Activated CD4-positive, CD25-positive, alpha-beta regulatory T cell treated with anti-CD3 and anti-CD28 coated beads, Interleukin-2, amount 50 U/mL, for 16 hours (primary cell): ENCODE measurements at regions not wholly inside any gene's neighbourhood (a gene's known extent, or its start where the extent isn't known, plus 50 kb on each side); places are given as distances from the start of the nearest gene placed in this dataset.
"Not testable (repeated sequence)": the region's sequence is repeated elsewhere in the genome, so short reads cannot be mapped to it uniquely, and the experiment has no call there.

Experiments used
- DNase-seq: peaks from one replicate; pipeline ENCODE4 v3.0.0-alpha.2; 2020; ENCODE audit warnings: low read depth, low spot score

DNA sequence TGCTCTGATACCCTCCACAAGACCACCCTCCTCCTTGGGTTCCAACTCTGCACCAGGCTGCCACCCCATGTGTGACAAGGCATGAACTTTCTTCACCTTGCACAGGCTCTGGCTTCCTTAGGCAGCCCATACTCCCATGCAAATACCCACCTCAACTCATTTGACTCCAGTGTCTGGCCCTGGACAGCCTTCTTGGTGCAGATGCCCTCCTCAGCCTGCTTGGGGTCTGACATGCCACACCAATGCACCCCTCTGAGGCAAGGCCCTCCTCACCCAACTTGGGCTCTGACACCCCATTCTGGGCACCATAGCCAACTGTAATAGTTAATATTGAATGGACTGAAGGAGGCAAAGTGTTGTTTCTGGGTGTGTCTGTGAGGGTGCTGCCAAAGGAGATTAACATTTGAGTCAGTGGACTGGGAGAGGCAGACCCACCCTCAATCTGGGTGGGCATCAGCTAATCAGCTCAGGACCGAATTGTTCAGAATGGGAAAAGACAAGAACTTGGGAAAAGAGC, 115.0 kb upstream of the EPB41L4A start:
- no peak for DNase-seq

DNA sequence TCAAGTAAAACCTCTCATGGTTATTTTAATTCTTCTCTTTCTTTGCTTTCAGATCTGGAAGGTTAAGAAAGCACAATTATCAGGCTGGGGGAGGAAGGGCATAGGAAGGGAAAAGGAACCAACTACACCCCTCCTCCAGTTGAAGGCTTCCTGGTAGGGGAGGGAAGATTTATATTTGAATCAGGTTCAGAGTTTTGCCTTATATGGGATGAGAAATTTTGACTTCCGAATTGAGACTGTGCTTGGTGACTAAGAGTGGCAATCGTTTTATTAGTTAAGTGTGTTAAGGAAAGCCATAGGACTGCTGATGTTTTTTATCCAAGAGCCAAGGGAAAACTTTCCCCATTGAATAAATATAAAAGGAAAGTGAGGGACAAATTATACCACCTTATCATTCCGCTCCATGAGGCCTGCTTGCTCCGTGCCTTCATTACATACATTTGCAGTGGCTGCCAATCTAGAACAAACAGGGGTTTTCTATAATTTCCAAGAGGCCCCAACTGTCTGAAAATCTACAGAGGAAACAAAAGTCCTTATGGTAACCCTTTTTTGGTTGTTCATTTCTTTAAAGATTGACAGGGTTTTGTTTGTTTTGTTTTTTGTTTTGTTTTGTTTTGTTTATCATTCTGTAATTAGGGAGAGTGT, 115.7 kb upstream of the EPB41L4A start:
- DNase-seq, result no peak

DNA sequence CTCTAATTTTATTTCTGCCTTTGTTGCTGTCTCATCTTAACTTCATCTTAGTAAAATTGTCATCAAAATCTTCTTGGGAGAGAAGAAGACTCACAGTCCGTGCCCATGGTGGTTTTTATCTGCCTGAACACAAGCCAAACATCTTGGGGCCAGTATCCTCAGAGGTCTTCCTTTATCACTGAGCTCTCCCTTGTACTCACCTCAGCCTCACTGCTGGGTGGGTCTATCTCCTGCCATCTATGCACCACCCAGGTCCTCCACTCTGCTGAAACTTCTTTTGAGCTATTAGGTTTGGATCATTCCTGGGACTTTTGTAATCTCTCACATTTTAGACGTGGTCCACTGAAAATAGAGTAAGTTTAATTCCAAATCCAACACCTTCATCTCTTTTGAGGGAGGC, 116.3 kb upstream of the EPB41L4A start:
- no peak for DNase-seq

DNA sequence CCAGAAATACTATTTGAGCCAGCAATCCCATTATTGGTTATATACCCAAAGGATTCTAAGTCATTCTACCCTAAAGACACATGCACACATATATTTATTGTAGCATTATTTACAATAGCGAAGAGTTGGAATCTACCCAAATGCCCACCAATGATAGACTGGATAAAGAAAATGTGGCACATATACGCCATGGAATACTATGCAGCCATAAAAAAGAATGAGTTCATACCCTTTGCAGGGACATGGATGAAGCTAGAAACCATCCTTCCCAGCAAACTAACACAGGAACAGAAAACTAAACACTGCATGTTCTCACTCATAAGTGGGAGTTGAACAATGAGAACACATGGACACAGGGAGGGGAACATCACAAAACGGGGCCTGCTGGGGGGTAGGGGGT, 125.5 kb upstream of the EPB41L4A start:
- not testable (repeated sequence) for DNase-seq

GRCh38 chr5:112546946-112547592, 128.0 kb upstream of the EPB41L4A start:
- no peak for DNase-seq

DNA sequence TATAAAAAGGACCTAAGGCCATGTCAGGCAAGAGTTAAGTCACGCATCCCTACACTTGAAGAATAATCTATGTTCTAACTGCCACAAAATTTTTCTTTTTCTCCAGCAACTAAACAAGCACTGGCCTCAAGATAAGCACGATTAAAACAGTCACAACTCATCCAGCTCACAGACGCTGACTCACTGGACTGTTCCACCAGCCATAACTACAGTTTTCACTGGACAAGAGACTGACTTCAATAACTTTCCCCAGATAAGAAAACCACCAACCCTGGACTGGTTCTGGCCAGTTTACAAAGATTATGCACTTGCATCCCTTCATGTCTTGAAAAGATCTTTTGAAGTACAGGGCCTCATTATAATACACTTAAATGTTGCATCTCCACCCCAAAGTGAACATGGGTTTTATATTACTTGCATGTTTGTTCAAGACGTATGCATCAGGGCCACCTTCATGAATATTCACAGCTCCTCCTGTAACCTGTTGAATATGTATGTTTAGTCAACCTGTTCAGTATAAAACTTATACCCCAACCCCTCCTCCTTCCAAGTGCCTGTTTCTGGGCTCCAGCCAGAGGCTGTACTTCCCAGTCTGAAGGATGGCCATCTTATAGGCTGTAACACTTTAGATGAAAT, 129.3 kb upstream of the EPB41L4A start:
- no peak for DNase-seq

DNA sequence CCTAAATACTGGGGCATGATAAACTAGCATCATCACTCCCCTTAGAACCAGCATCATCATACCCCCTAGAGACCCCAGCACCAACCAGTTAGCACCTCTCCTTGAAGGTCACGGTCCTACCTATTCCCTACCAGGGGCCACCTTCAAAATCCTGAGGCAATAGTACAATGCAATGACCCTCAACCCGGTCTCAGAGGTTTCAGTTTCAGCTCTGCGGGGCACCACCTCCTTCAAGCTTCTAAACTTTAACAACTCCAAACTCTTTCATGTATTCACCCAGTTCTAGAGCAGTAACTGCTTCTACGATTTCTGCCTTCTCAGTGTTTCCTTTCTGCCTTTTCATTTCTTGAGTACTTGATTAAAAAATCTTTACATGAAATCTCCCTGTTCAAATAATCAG, 130.1 kb upstream of the EPB41L4A start:
- DNase-seq, result no peak

GRCh38 chr5:112549605-112550166, 130.6 kb upstream of the EPB41L4A start:
- no peak for DNase-seq

DNA sequence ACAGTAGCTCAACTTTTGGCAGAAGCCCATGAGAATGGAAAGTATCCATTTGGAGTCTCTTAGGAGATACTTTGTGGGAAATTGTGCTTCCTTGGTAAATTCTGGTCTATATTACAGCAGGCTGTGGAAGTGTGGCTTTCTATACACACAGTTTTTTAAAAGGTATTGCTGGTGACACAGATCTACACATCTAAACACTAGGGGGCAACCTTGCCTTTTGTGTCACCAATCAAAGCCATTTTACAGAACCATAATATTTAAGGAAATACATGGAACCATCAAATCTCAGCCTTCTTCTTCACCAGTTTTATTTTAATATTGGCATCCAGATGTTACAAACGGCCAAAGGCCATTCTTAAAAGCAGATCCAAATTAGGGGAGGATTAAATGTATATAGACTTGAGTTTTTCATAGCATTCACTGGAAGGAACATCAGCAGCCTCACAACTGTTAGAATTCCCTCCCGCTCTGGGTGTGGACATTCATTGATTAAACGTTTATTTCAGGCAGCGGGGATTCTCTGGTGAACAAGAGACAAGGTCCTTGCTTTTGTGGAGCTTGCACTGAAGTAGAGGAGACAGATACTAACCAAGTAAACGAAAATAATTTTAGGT, 132.4 kb upstream of the EPB41L4A start:
- peak; percentile 6 for DNase-seq

DNA sequence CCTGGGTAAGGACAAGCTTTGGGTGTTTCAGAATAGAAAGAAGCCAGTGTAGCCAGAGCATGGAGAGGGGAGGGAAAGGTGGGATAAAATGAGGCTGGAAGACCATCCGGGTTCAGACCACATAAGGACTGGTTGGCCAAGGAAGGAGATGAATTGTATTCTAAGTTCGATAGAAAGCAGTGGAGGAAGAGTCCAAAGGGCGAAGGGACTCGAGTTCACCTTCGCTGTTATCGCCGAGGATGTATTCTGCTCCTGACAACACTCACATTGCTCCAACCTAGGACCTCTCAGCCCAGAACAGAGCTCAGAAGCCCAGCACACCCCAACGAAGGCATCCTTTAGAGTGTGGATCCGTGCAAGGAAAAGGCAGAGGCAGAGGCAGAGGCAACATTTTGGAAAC, 133.1 kb upstream of the EPB41L4A start:
- no peak for DNase-seq

GRCh38 chr5:112552791-112553190, 133.7 kb upstream of the EPB41L4A start:
- no peak for DNase-seq

DNA sequence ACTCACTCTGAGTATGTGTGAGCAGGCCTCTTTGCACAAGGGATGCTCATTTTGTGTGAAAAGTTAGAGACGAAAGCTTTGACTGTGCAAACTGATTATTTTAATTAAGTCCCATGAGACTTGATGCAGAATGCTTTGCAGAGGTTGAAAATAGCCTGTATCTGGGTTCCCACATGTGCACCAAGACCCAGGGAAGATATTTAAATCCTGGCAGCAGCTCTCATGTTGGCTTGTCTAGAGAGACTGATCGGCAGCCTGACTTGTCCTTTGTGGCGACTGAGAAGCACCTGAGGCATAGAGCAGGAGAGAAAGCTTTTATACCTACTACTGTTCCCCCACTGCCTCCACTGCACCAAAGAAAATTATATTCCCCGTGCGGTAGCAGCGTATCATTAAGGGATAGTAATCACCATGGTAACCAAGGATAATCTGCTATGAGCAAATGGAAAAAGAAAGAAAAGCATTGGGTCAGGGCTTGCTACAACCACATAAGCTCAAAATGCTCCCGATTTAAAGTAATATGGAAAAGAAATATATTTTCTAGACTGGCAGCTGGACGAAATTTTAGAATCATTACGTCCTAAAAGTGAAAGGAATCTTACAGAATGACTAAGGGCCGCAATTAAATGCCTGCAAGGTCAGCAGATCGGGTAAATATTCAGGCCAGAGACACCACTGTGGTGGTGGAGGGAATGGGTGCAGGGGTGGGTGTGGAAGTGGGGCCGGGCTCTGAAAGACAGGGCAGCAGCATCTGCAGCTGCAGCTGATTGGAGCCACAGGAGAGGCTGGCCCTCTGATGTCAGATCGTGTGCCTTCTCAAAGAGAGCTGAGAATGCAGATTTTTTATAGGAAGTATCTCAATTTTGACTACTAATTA, 135.3 kb upstream of the EPB41L4A start:
- no peak for DNase-seq

GRCh38 chr5:112555197-112555596, 136.1 kb upstream of the EPB41L4A start:
- no peak for DNase-seq

DNA sequence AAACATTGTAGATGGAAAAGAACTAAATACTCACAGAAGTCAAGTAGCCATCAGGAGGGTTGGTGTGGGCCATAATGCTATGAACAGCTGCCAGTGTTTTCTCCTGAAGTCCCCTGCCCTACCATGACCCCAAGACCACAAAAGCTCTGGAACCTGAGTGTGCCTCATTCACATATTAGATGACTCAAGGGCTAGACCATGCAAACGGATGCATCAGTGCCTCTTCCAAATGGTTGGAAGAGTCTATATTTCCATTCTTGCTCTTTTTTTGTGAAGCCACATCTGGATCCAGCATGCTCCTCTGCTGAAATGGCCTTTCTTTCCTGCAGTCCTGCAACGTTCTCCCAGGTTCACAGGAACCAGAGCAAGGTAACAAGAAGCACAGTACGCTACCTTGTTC, 136.6 kb upstream of the EPB41L4A start:
- DNase-seq, result no peak

DNA sequence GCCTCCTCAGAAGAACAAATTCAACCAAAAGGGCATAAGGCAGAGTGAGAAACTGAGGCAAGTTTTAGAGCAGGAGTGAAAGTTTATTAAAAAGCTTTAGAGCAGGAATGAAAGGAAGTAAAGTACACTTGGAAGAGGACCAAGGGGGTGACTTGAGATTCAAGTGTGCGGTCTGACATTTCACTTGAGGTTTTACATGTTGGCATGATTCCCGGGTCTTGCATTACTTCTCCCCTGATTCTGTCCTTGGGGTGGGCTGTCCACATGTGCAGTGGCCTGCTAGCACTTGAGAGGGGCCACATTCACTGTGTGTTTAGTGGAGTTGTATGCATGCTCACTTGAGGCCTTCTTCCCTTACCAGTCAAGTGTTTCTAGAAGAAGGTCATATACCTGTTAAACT, 140.4 kb upstream of the EPB41L4A start:
- not testable (repeated sequence) for DNase-seq

- DNase-seq, result no peak
Observed at GRCh38 chr5:112560371-112560770, 141.3 kb upstream of the EPB41L4A start.

- no peak for DNase-seq
Observed at GRCh38 chr5:112563169-112563826, 144.2 kb upstream of the EPB41L4A start.

- no peak for DNase-seq
Observed at GRCh38 chr5:112566251-112566650, 147.2 kb upstream of the EPB41L4A start.

GRCh38 chr5:112569596-112569995, 150.5 kb upstream of the EPB41L4A start:
- no peak for DNase-seq

GRCh38 chr5:112570708-112571444, 151.8 kb upstream of the EPB41L4A start:
- DNase-seq, result no peak
